Mucosa of descending colon (tissue), 3 donors: ENCODE measurements at regions not wholly inside any gene's neighbourhood (a gene's known extent, or its start where the extent isn't known, plus 50 kb on each side); places are given as distances from the start of the nearest gene placed in this dataset.

Source experiments
- ATAC-seq: fragments of 200-7000 bp; cut with Tn5 transposase; one replicate; pipeline ENCODE4 v1.9.1; 2020; ENCODE audit warnings: mild to moderate bottlenecking, moderate library complexity
- DNase-seq, 3 donors: peaks; one replicate each; pipeline ENCODE4 v3.0.0-alpha.2; 2020
- H3K36me3 ChIP-seq: fragments of 200-600 bp; one replicate; pipeline ENCODE4 v1.8.0; 2021; ENCODE audit warnings: low read depth, mild to moderate bottlenecking
- H3K4me1 ChIP-seq: fragments of 200-600 bp; one replicate; pipeline ENCODE4 v1.8.0; 2021; ENCODE audit warnings: low read depth, mild to moderate bottlenecking
- H3K4me3 ChIP-seq: fragments of 200-600 bp; one replicate; pipeline ENCODE4 v1.8.0; 2021; ENCODE audit warnings: mild to moderate bottlenecking
- H3K9me3 ChIP-seq: fragments of 200-600 bp; one replicate; pipeline ENCODE4 v1.8.0; 2021; ENCODE audit warnings: mild to moderate bottlenecking
- CTCF ChIP-seq: fragments of 200-600 bp; IDR thresholded peaks from one replicate; pipeline ENCODE4 v1.8.0; 2022; ENCODE audit warnings: antibody characterized with exemption, mild to moderate bottlenecking
- intact Hi-C, 2 donors: fragments of 100-400 bp; cut with DNase I in 1 of 2; cut with micrococcal nuclease in 1 of 2; formaldehyde crosslinking; loops; one replicate each; pipeline versions ENCODE4 v1.11.0 to v1.11.1; 2022; cut with DNase I, micrococcal nuclease
- donor health status: DM: no; HTN: no; CAD: no; lungs with moderate emphysema.
- donor health status: DM: no; HTN: no; CAD: no.
- donor health status: DM: no; HTN: yes; CAD: no.

GRCh38 chr6:28810659-28811053 lies 113.1 kb downstream of the TRIM27 start:
- Histone ChIP-seq H3K4me3 (no peak overlapping the region), H3K36me3 (no peaks in the 10 kb centered on the region), H3K9me3 (no peaks in the 10 kb centered on the region), H3K4me1 (no peaks in the 10 kb centered on the region)
- no peak for TF ChIP-seq CTCF
- intact Hi-C loops = no loop called here
- DNase-seq = no peak
- ATAC-seq = no peak

GRCh38 chr6:28811873-28812272 lies 111.9 kb downstream of the TRIM27 start:
- TF ChIP-seq CTCF = no peak
- DNase-seq (no peak), ATAC-seq (no peak)
- H3K9me3 ChIP-seq = no peaks in the 10 kb centered on the region
- intact Hi-C loops = no loop called here
- H3K4me1 ChIP-seq = no peaks in the 10 kb centered on the region
- no peak overlapping the region for H3K4me3 ChIP-seq
- no peaks in the 10 kb centered on the region for H3K36me3 ChIP-seq

DNA sequence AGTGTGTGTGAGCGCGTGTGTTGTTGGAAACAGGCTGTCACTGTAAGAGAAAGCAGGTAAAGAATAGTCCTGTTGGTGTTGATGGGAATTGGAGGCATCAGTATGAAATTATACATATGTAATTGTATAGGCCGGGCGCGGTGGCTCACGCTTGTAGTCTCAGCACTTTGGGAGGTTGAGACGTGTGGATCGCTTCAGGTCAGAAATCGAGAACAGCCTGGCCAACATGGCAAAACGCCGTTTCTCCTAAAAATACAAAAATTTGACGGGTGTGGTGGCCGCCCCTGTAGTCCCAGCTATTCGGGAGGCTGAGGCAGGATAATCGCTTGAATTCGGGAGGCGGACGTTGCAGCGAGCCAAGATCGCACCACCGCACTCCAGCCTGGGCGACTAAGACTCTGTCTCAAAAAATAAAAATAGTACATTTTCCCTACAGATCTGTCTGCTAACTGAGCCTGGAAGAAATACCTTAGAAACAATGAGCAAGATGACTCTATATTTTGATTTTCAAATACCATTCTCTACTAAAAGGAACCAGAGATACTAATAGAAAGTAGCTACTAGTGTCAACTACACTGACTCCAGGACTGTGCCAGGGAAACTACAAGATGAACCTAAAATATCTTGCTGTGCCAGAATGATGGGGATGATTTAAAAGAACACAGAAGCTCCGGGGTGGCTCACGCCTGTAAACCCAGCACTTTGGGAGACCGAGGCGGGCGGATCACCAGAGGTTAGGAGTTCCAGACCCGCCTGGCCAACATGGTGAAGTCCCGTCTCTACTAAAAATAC lies 110.8 kb downstream of the TRIM27 start:
- H3K9me3 ChIP-seq = no peaks in the 10 kb centered on the region
- H3K4me3 ChIP-seq = no peak overlapping the region
- ATAC-seq (no peak), DNase-seq (no peak)
- H3K4me1 ChIP-seq = no peaks in the 10 kb centered on the region
- no peaks in the 10 kb centered on the region for H3K36me3 ChIP-seq
- intact Hi-C loops = no loop called here
- TF ChIP-seq CTCF = no peak

- Histone ChIP-seq H3K4me3 (no peak overlapping the region), H3K9me3 (no peaks in the 10 kb centered on the region), H3K4me1 (no peaks in the 10 kb centered on the region), H3K36me3 (no peaks in the 10 kb centered on the region)
- ATAC-seq = no peak
- no peak for DNase-seq
- no peak for TF ChIP-seq CTCF
- intact Hi-C loops = no loop called here
Measured at GRCh38 chr6:28814032-28814976, 109.5 kb downstream of the TRIM27 start.

DNA sequence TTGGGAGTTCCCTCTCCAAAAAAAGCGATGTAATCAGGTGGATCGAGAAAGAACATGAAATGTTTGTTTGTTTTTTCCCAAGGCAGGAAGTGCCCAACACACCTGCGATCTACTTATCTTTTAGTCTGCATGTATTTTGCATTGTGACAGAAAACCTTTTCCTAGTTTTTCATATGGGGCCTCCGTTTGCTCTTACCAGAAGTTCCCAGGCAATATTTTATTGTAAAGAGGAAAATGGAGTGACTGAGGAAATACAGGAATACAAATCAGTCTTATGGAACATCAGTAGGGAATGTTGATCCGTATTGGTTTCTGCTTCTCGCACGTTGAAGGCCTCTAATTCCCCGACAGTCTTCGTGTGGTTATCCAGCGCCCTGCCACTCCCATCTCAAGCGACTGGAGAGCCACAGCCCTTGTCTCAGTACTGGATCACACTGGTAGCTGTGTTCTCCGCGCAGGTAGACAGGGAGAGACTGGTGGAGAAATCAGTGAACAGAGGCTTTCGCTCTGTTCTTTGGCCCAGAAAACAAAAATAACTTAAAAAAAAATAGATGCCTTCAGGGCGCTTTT lies 107.4 kb downstream of the TRIM27 start:
- H3K4me3 ChIP-seq = no peak overlapping the region
- TF ChIP-seq CTCF = no peak
- no peak for DNase-seq
- intact Hi-C loops = no loop called here
- no peaks in the 10 kb centered on the region for H3K9me3 ChIP-seq
- no peaks in the 10 kb centered on the region for H3K4me1 ChIP-seq
- no peaks in the 10 kb centered on the region for H3K36me3 ChIP-seq
- ATAC-seq = no peak
